ENCODE measurements at regions not wholly inside any gene's neighbourhood (a gene's known extent, or its start where the extent isn't known, plus 50 kb on each side); places are given as distances from the start of the nearest gene placed in this dataset.

GRCh38 chr2:221753401-221753800, 181.3 kb upstream of the EPHA4 start:
- intact Hi-C loops (cut with DNase I), result no loop called here
- TF ChIP-seq CTCF (IDR thresholded peaks at IDR 0.05), result no peak
- TF ChIP-seq POLR2AphosphoS5 (IDR thresholded peaks at IDR 0.05), result no peak
- no peak for TF ChIP-seq POLR2A (IDR thresholded peaks at IDR 0.05)

GRCh38 chr2:221752781-221753180, 180.7 kb upstream of the EPHA4 start:
- TF ChIP-seq POLR2AphosphoS5 (IDR thresholded peaks at IDR 0.05), result no peak
- TF ChIP-seq CTCF (IDR thresholded peaks at IDR 0.05), result no peak
- no peak for TF ChIP-seq POLR2A (IDR thresholded peaks at IDR 0.05)
- Histone ChIP-seq H3K36me3 (no peaks in the 10 kb centered on the region), H3K27ac (no peak overlapping the region), H3K27me3 (replicated peaks; ENCODE audit: insufficient read depth) (no peaks in the 10 kb centered on the region), H3K4me1 (replicated peaks) (no peaks in the 10 kb centered on the region), H3K9me3 (no peaks in the 10 kb centered on the region), H3K4me3 (no peak overlapping the region)
- 92% methylated on average over 4 of the region's 4 CpGs for WGBS
- no peak for DNase-seq (ENCODE audit: low spot score)
- intact Hi-C loops (cut with DNase I), result no loop called here

More at GRCh38 chr2:221753401-221753800, 181.3 kb upstream of the EPHA4 start:
- Histone ChIP-seq H3K4me1 (replicated peaks) (no peaks in the 10 kb centered on the region), H3K36me3 (no peaks in the 10 kb centered on the region), H3K9me3 (no peaks in the 10 kb centered on the region), H3K27me3 (replicated peaks; ENCODE audit: insufficient read depth) (no peaks in the 10 kb centered on the region), H3K27ac (no peak overlapping the region), H3K4me3 (no peak overlapping the region)
- 94% methylated on average over 2 of the region's 2 CpGs for WGBS
- no peak for DNase-seq (ENCODE audit: low spot score)

GRCh38 chr2:221750316-221750715, 178.2 kb upstream of the EPHA4 start:
- DNase-seq (ENCODE audit: low spot score), result no peak
- H3K4me1 ChIP-seq (replicated peaks), result no peaks in the 10 kb centered on the region
- no peaks in the 10 kb centered on the region for H3K27me3 ChIP-seq (replicated peaks; ENCODE audit: insufficient read depth)
- H3K27ac ChIP-seq, result no peak overlapping the region
- WGBS, result 96% methylated on average over 1 of the region's 1 CpG
- H3K4me3 ChIP-seq, result no peak overlapping the region
- TF ChIP-seq CTCF (IDR thresholded peaks at IDR 0.05) (no peak), POLR2AphosphoS5 (IDR thresholded peaks at IDR 0.05) (no peak), POLR2A (IDR thresholded peaks at IDR 0.05) (no peak)
- no peaks in the 10 kb centered on the region for H3K9me3 ChIP-seq
- no peaks in the 10 kb centered on the region for H3K36me3 ChIP-seq
- intact Hi-C loops (cut with DNase I), result no loop called here

- TF ChIP-seq CTCF (IDR thresholded peaks at IDR 0.05), result no peak
- TF ChIP-seq POLR2A (IDR thresholded peaks at IDR 0.05), result no peak
- TF ChIP-seq POLR2AphosphoS5 (IDR thresholded peaks at IDR 0.05), result no peak
- 92% methylated on average over 3 of the region's 3 CpGs for WGBS
- Histone ChIP-seq H3K4me3 (no peak overlapping the region), H3K27me3 (replicated peaks; ENCODE audit: insufficient read depth) (no peaks in the 10 kb centered on the region), H3K9me3 (no peaks in the 10 kb centered on the region), H3K36me3 (no peaks in the 10 kb centered on the region), H3K27ac (no peak overlapping the region), H3K4me1 (replicated peaks) (no peaks in the 10 kb centered on the region)
- DNase-seq (ENCODE audit: low spot score), result no peak
- intact Hi-C loops (cut with DNase I), result no loop called here
Measured at GRCh38 chr2:221747289-221747972, 175.3 kb upstream of the EPHA4 start.

GRCh38 chr2:221741496-221742211, 169.6 kb upstream of the EPHA4 start:
- DNase-seq (ENCODE audit: low spot score), result no peak
- no peaks in the 10 kb centered on the region for H3K27me3 ChIP-seq (replicated peaks; ENCODE audit: insufficient read depth)
- intact Hi-C loops (cut with DNase I), result no loop called here
- no peak overlapping the region for H3K4me3 ChIP-seq
- 62% methylated on average over 4 of the region's 4 CpGs for WGBS
- no peaks in the 10 kb centered on the region for H3K36me3 ChIP-seq
- H3K27ac ChIP-seq, result no peak overlapping the region
- no peaks in the 10 kb centered on the region for H3K4me1 ChIP-seq (replicated peaks)
- H3K9me3 ChIP-seq, result no peaks in the 10 kb centered on the region
- TF ChIP-seq CTCF (IDR thresholded peaks at IDR 0.05), result no peak
- TF ChIP-seq POLR2A (IDR thresholded peaks at IDR 0.05), result no peak
- no peak for TF ChIP-seq POLR2AphosphoS5 (IDR thresholded peaks at IDR 0.05)
